ENCODE measurements at regions not wholly inside any gene's neighbourhood (a gene's known extent, or its start where the extent isn't known, plus 50 kb on each side); places are given as distances from the start of the nearest gene placed in this dataset.

DNA sequence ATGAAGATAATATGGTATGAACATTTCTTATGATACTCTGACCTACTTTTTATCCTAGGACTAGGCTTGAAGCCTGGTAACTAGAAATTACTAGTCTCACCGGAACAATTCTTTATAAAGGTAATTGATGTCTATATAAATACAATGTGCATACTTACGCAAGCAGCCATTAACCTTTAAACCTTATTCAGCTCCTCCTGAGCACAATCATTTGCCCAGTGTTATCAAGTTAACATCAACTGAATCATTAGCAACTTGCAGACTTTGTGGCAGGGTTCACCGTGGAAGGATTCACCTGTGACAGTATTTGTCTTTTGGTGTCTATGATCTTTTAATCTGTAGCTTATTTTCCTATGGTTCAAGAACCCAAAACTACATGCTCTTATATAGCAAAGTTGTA lies 508.6 kb upstream of the KLHL1 start:
- TF ChIP-seq, protein P1, sequence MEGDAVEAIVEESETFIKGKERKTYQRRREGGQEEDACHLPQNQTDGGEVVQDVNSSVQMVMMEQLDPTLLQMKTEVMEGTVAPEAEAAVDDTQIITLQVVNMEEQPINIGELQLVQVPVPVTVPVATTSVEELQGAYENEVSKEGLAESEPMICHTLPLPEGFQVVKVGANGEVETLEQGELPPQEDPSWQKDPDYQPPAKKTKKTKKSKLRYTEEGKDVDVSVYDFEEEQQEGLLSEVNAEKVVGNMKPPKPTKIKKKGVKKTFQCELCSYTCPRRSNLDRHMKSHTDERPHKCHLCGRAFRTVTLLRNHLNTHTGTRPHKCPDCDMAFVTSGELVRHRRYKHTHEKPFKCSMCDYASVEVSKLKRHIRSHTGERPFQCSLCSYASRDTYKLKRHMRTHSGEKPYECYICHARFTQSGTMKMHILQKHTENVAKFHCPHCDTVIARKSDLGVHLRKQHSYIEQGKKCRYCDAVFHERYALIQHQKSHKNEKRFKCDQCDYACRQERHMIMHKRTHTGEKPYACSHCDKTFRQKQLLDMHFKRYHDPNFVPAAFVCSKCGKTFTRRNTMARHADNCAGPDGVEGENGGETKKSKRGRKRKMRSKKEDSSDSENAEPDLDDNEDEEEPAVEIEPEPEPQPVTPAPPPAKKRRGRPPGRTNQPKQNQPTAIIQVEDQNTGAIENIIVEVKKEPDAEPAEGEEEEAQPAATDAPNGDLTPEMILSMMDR (IDR thresholded peaks at IDR 0.05; ENCODE audit: extremely low read depth, missing control alignments), result no peak
- DNase-seq (ENCODE audit: low spot score), result no peak

DNA sequence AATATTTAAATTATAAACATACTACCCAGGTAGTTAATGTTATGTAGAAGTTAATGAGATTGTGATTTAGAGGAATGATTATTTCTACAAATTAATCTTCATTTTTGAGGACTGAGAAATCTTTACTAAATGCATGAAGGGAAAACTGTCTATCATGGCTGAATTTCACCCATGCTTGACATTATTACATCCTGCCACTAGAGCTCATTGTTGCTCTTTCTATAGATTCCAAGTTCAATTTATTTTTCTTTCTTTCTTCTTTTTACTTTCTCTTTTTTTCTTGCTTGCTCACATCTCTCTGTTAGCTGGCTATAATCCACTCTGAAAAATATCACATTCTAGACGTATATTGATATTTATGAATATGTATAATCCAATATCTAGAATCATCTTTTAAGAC lies 505.0 kb upstream of the KLHL1 start:
- TF ChIP-seq, protein P1 (IDR thresholded peaks at IDR 0.05; ENCODE audit: extremely low read depth, missing control alignments), result no peak
- DNase-seq (ENCODE audit: low spot score), result no peak

DNA sequence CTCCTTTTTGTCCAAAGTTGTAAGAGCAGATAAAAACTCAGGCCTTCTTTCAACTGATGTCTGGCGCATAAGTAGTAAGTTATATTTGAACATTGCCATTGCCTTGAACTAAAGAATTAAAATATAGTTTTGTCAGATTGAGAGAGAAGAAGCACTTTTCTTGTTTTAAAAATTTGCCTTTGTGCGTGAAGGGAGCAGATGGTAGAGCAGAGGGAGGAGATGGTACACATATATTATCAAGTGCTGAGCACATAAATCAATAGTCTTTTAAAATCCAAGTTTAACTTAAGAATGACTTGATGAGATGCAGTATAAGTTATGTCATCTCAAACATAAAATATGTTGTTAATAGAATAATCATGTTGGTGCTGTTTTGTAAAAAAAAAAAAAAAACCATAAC lies 504.6 kb upstream of the KLHL1 start:
- TF ChIP-seq, protein P1 (IDR thresholded peaks at IDR 0.05; ENCODE audit: extremely low read depth, missing control alignments), result no peak
- no peak for DNase-seq (ENCODE audit: low spot score)

DNA sequence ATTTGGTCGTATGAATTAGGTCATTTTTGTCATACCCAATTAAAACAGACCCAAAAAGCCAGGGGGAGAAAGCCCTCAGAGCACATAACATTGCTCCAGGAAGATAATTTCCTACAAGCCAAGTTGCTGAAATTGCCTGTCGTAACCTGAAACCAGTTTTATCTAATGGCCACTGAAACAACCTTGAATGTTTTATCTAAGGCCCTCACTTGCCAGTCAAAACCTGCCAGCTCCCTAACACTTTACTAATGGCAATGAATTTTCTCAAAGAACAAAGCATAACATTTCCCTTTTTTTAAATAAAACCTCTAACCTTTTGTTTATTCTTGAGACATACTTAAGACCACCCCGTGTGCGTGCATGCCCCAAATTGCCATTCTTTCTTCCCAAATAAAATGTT lies 496.2 kb upstream of the KLHL1 start:
- no peak for DNase-seq (ENCODE audit: low spot score)
- TF ChIP-seq, protein P1 (IDR thresholded peaks at IDR 0.05; ENCODE audit: extremely low read depth, missing control alignments), result no peak

DNA sequence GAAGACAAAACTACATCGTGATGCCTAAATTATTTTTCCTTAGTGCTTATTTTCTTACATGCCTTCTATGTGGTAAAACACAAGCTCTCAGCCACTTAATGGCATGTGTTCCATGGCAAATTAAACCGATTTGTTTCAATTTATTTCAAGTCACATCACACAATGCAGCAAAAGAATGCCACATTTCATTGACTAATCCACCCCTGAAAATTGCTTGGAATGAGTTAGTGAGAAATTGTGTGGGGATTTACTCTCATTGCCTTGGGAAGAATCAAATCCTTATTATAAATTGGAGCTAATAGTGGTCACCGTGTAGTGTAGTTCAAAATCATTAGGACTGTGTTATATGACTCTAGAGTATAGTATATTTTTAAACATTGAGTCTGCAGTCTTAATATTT lies 485.5 kb upstream of the KLHL1 start:
- TF ChIP-seq, protein P1 (IDR thresholded peaks at IDR 0.05; ENCODE audit: extremely low read depth, missing control alignments), result no peak

DNA sequence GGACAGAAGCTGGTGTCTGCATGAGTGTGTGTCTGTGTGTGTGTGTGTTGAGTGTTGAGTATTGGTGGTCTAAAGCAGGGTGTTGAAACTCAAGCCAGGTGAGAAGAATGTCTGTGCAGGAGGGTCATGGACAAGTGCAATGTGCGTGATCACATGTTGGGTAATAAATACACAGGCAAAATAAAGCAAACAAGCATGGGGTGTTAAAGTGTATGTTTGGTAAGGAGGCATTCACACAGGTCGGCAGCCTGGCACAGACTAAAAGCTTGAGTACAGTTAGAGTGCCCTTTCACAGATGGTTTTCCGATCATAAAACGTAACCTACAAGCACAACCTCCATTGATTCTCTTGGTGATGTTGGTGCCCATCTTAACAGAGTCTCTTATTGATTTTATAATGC lies 476.9 kb upstream of the KLHL1 start:
- DNase-seq (ENCODE audit: low spot score), result no peak
- TF ChIP-seq, protein P1 (IDR thresholded peaks at IDR 0.05; ENCODE audit: extremely low read depth, missing control alignments), result no peak

More for the DNA sequence above, 485.5 kb upstream of the KLHL1 start:
- DNase-seq (ENCODE audit: low spot score), result no peak

DNA sequence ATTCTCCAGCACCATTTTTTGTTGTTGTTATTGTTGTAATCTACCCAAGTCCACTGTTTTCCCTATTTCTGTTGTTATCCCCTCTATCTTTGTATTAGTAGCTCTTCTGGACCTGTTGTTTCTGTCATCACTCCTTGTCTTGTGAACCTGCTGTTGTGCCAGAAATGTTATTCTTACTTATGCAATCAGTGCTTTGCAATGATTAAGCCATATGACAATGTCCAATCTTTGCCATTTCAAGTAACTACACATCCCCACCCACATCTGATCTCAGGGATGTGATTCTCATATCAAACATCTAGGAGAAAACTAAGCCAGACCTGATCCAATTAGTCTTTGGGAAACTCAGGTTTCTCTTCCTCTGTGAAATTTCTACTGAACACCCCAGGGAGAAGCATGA lies 472.6 kb upstream of the KLHL1 start:
- TF ChIP-seq, protein P1 (IDR thresholded peaks at IDR 0.05; ENCODE audit: extremely low read depth, missing control alignments), result no peak
- no peak for DNase-seq (ENCODE audit: low spot score)
